GM21619 (cell line): ENCODE measurements at regions not wholly inside any gene's neighbourhood (a gene's known extent, or its start where the extent isn't known, plus 50 kb on each side); places are given as distances from the start of the nearest gene placed in this dataset.
"Not testable (repeated sequence)": the region's sequence is repeated elsewhere in the genome, so short reads cannot be mapped to it uniquely, and the experiment has no call there.

ENCODE experiments used
- ATAC-seq: cut with Tn5 transposase; IDR thresholded peaks from one replicate; pipeline ENCODE4 v1.9.1; 2021; ENCODE audit not compliant: unreplicated experiment

- no peak for ATAC-seq
Measured at GRCh38 chr16:72598696-72599095, 426.7 kb upstream of the PMFBP1 start.

GRCh38 chr16:72597938-72598337 lies 426.0 kb upstream of the PMFBP1 start:
- no peak for ATAC-seq

GRCh38 chr16:72596373-72596772 lies 424.4 kb upstream of the PMFBP1 start:
- no peak for ATAC-seq

GRCh38 chr16:72590151-72590937 lies 418.4 kb upstream of the PMFBP1 start:
- peak; percentile 84 for ATAC-seq

- ATAC-seq: no peak
Measured at GRCh38 chr16:72588551-72588950, 416.6 kb upstream of the PMFBP1 start.

GRCh38 chr16:72578061-72578460 lies 406.1 kb upstream of the PMFBP1 start:
- not testable (repeated sequence) for ATAC-seq

- ATAC-seq: no peak
Measured at GRCh38 chr16:72576189-72576588, 404.2 kb upstream of the PMFBP1 start.

- ATAC-seq: no peak
Measured at GRCh38 chr16:72569677-72570076, 397.7 kb upstream of the PMFBP1 start.

- ATAC-seq: no peak
Measured at GRCh38 chr16:72568502-72568901, 396.5 kb upstream of the PMFBP1 start.

- ATAC-seq: no peak
Measured at GRCh38 chr16:72566174-72566573, 394.2 kb upstream of the PMFBP1 start.

GRCh38 chr16:72565106-72565505 lies 393.2 kb upstream of the PMFBP1 start:
- no peak for ATAC-seq

- no peak for ATAC-seq
Measured at GRCh38 chr16:72560617-72561016, 388.7 kb upstream of the PMFBP1 start.

- no peak for ATAC-seq
Measured at GRCh38 chr16:72558501-72558900, 386.5 kb upstream of the PMFBP1 start.

- ATAC-seq: no peak
Measured at GRCh38 chr16:72554935-72555334, 383.0 kb upstream of the PMFBP1 start.

GRCh38 chr16:72552654-72553053 lies 380.7 kb upstream of the PMFBP1 start:
- no peak for ATAC-seq

- ATAC-seq: no peak
Measured at GRCh38 chr16:72551649-72552048, 379.7 kb upstream of the PMFBP1 start.

- ATAC-seq: no peak
Measured at GRCh38 chr16:72549878-72550277, 377.9 kb upstream of the PMFBP1 start.

GRCh38 chr16:72542102-72542501 lies 370.1 kb upstream of the PMFBP1 start:
- no peak for ATAC-seq

GRCh38 chr16:72537664-72538063 lies 365.7 kb upstream of the PMFBP1 start:
- ATAC-seq: no peak

- ATAC-seq: no peak
Measured at GRCh38 chr16:72536723-72537435, 364.9 kb upstream of the PMFBP1 start.

- no peak for ATAC-seq
Measured at GRCh38 chr16:72532906-72533410, 361.0 kb upstream of the PMFBP1 start.

- ATAC-seq: no peak
Measured at GRCh38 chr16:72530434-72530833, 358.5 kb upstream of the PMFBP1 start.
